Lung (tissue), 11 donors: ENCODE measurements at regions not wholly inside any gene's neighbourhood (a gene's known extent, or its start where the extent isn't known, plus 50 kb on each side); places are given as distances from the start of the nearest gene placed in this dataset.

Source experiments
- ATAC-seq: fragments of 200-7000 bp; cut with Tn5 transposase; one replicate; pipeline ENCODE4 v1.9.1; 2020; ENCODE audit warnings: moderate number of reproducible peaks; ENCODE audit not compliant: insufficient read depth, low FRiP score
- DNase-seq, 3 donors: peaks; one replicate each; pipeline ENCODE4 v3.0.0-alpha.2; 2013 to 2017
- H3K27ac ChIP-seq, 2 donors: one replicate each; pipeline ENCODE4 v1.5.1; 2013; ENCODE audit warnings: mild to moderate bottlenecking in 2 of 2, moderate library complexity in 2 of 2, control low read depth in 1 of 2, inconsistent platforms in 1 of 2, low read depth in 1 of 2, low read length in 1 of 2
- H3K27me3 ChIP-seq, 3 donors: one replicate each; pipeline ENCODE4 v1.5.1; 2013; ENCODE audit warnings: low read length in 2 of 3; ENCODE audit not compliant: control insufficient read depth in 3 of 3, insufficient read depth in 3 of 3
- H3K36me3 ChIP-seq, 4 donors: one replicate each; pipeline ENCODE4 v1.5.1; 2013; ENCODE audit warnings: low read length in 4 of 4, mild to moderate bottlenecking in 1 of 4, moderate library complexity in 1 of 4; ENCODE audit not compliant: control insufficient read depth in 4 of 4, insufficient read depth in 4 of 4
- H3K4me1 ChIP-seq, 5 donors: one replicate each; pipeline ENCODE4 v1.5.1; 2013; ENCODE audit warnings: low read length in 5 of 5, mild to moderate bottlenecking in 2 of 5, moderate library complexity in 1 of 5; ENCODE audit not compliant: control insufficient read depth in 5 of 5, insufficient read depth in 5 of 5
- H3K4me3 ChIP-seq: one replicate; pipeline ENCODE4 v1.5.1; 2013; ENCODE audit warnings: mild to moderate bottlenecking, control low read depth, moderate library complexity
- H3K9ac ChIP-seq, 2 donors: one replicate each; pipeline ENCODE4 v1.5.1; 2013; ENCODE audit warnings: low read length in 2 of 2, control low read depth in 1 of 2; ENCODE audit not compliant: insufficient read depth in 1 of 2
- H3K9me3 ChIP-seq, 4 donors: one replicate each; pipeline ENCODE4 v1.5.1; 2013; ENCODE audit warnings: low read length in 3 of 4, mild to moderate bottlenecking in 1 of 4, moderate library complexity in 1 of 4; ENCODE audit not compliant: control insufficient read depth in 4 of 4, insufficient read depth in 3 of 4
- WGBS, 2 donors: extraction: QIAGEN DNeasy Blood & Tissue Kit; methylation state at CpG; one replicate each; pipeline ENCODE4 v1.1.7; 2013; 5-methylcytosine and 5-hydroxymethylcytosine counted together
- TF ChIP-seq, protein P1 (sequence below): IDR thresholded peaks from 2 replicates; pipeline ENCODE4 v1.5.1; 2012; ENCODE audit warnings: mild to moderate bottlenecking; ENCODE audit errors: control extremely low read depth, extremely low read depth
- donor health status: control.
- donor health status: control.
- donor health status: Bipolar disorder and iron deficiency.
- donor health status: healthy.
- donor health status: DM: yes; HTN: yes; CAD: no.

DNA sequence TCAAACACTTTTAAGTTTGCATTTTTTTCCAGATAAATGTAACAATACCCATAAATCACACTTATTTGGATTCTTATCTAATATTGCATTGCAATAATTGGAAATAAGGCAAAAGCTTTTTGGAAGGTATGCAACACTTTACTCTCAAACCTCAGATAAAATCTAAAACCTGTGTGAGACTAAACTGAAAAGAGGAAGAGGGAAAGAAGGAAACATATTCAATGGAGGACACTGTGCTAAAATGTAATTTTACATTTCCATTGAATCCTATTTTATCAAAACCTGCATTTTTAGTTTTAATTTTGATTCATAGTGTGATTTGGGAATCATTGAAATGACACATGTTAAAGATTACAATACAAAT is 99.4 kb downstream of the HPGD start:
- DNase-seq (no peak), ATAC-seq (no peak)
- no peak overlapping the region for H3K27ac ChIP-seq
- no peaks in the 10 kb centered on the region for H3K9me3 ChIP-seq
- no peak overlapping the region for H3K4me3 ChIP-seq
- TF ChIP-seq, protein P1, sequence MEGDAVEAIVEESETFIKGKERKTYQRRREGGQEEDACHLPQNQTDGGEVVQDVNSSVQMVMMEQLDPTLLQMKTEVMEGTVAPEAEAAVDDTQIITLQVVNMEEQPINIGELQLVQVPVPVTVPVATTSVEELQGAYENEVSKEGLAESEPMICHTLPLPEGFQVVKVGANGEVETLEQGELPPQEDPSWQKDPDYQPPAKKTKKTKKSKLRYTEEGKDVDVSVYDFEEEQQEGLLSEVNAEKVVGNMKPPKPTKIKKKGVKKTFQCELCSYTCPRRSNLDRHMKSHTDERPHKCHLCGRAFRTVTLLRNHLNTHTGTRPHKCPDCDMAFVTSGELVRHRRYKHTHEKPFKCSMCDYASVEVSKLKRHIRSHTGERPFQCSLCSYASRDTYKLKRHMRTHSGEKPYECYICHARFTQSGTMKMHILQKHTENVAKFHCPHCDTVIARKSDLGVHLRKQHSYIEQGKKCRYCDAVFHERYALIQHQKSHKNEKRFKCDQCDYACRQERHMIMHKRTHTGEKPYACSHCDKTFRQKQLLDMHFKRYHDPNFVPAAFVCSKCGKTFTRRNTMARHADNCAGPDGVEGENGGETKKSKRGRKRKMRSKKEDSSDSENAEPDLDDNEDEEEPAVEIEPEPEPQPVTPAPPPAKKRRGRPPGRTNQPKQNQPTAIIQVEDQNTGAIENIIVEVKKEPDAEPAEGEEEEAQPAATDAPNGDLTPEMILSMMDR, result no peak
- no peak overlapping the region for H3K9ac ChIP-seq
- peaks cover 0 to 10% (median 3%) of the 10 kb centered on the region in 5 donors for H3K4me1 ChIP-seq
- H3K27me3 ChIP-seq, result no peaks in the 10 kb centered on the region
- H3K36me3 ChIP-seq, result no peaks in the 10 kb centered on the region

DNA sequence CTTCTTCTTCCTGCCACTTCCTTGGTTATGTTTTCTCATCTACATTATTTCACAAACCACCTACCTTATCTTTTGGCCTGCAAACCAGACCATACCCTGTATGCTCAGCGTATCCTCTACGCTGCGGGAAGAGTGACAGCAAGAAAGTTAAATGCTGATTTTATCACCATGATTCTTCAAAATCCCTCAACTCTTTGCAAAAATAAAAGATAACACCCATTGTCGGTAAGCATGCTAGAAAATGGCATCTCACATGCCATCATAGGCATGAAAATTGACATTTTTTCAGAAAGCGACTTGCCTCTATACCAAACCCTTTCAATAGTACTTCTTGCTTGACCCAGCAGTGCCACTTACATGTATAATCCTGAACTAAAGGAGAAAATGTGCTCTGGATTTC is 102.0 kb downstream of the HPGD start:
- H3K27ac ChIP-seq, result no peak overlapping the region
- TF ChIP-seq, protein P1, result no peak
- ATAC-seq, result no peak
- no peaks in the 10 kb centered on the region for H3K9me3 ChIP-seq
- H3K4me1 ChIP-seq, result peaks cover 0 to 7% (median 3%) of the 10 kb centered on the region in 5 donors
- 35 to 50% methylated on average over 5 of the region's 5 CpGs for WGBS, 2 donors
- H3K27me3 ChIP-seq, result no peaks in the 10 kb centered on the region
- no peaks in the 10 kb centered on the region for H3K36me3 ChIP-seq
- no peak overlapping the region for H3K4me3 ChIP-seq
- no peak for DNase-seq
- no peak overlapping the region for H3K9ac ChIP-seq

DNA sequence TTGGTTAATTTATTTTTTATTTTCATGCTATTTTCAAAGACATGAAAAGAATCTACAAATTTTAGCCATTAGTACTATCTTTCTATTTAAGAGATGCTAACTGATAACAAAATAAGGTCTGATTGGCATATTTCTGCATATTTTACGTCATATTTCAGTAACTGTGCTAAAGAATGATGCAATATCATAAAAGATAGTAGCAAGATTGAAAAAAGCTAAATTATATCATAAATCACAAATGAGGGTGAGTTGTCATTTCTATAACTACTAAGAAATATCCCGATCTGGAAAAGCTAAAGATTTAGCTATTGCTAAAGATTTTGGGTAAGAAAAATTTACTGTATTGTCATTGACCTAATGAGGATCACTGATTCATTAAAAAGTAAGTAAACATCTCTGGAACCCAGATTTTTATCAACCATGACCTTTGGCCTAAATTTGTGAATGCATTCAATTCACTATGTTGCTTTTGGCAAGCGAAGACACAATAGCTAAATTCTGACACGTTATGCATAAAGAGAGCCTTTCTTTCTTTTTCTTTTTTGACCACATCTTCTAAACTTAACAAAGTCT is 103.6 kb downstream of the HPGD start:
- 79 to 82% methylated on average over 4 of the region's 4 CpGs for WGBS, 2 donors
- ATAC-seq, result no peak

More for the DNA sequence above, 103.6 kb downstream of the HPGD start:
- DNase-seq, result no peak
- Histone ChIP-seq H3K9me3 (no peaks in the 10 kb centered on the region), H3K4me1 (peaks cover 0 to 7% (median 3%) of the 10 kb centered on the region in 5 donors), H3K27me3 (no peaks in the 10 kb centered on the region), H3K9ac (no peak overlapping the region), H3K27ac (no peak overlapping the region), H3K36me3 (no peaks in the 10 kb centered on the region), H3K4me3 (no peak overlapping the region)
- TF ChIP-seq, protein P1, result no peak
